PC-3 (cell line): ENCODE measurements at regions not wholly inside any gene's neighbourhood (a gene's known extent, or its start where the extent isn't known, plus 50 kb on each side); places are given as distances from the start of the nearest gene placed in this dataset.

Experiments used
- ATAC-seq: fragments of 200-7000 bp; cut with Tn5 transposase; 2 replicates; pipeline ENCODE4 v1.9.1; 2020; ENCODE audit warnings: mild to moderate bottlenecking, moderate library complexity
- BruUV-seq: library from RNA; stranded (reverse); fragments of 400-500 nt; replicated peaks from 2 replicates; lab custom pipeline; 2021; lab: Mats Ljungman, UMichigan
- CTCF ChIA-PET: fragments of 300-600 bp; sonication (Branson Sonifier 250); formaldehyde crosslinking; loops from one replicate; lab custom pipeline; 2022; ENCODE audit warnings: antibody characterized with exemption; lab: Charles Lee
- POLR2A ChIA-PET: fragments of 300-600 bp; sonication (Branson Sonifier 250); formaldehyde crosslinking; loops from one replicate; lab custom pipeline; 2022; ENCODE audit warnings: antibody characterized with exemption; ENCODE audit not compliant: unreplicated experiment; lab: Charles Lee
- DNase-seq: peaks from one replicate; pipeline ENCODE4 v3.0.0-alpha.2; 2015
- H2AFZ ChIP-seq: fragments of 300-600 bp; sonication (generic); 2 replicates; pipeline ENCODE4 v1.6.0; 2016; ENCODE audit warnings: antibody characterized with exemption, low read length
- H3F3A ChIP-seq: fragments of 300-600 bp; sonication (generic); one replicate; pipeline ENCODE4 v1.6.0; 2017; ENCODE audit warnings: antibody characterized with exemption, low read length, control low read depth, mild to moderate bottlenecking; ENCODE audit not compliant: unreplicated experiment
- H3K27ac ChIP-seq: fragments of 300-600 bp; sonication (generic); 2 replicates; pipeline ENCODE4 v1.5.1; 2016; ENCODE audit warnings: mild to moderate bottlenecking, low read length
- H3K27me3 ChIP-seq: fragments of 300-600 bp; sonication (generic); 2 replicates; pipeline ENCODE4 v1.6.1; 2016; ENCODE audit warnings: low read length, mixed read lengths
- H3K36me3 ChIP-seq: fragments of 300-600 bp; sonication (generic); 2 replicates; pipeline ENCODE4 v1.6.1; 2016; ENCODE audit warnings: low read depth, mixed run types, low read length, mixed read lengths
- H3K4me1 ChIP-seq: fragments of 300-600 bp; sonication (generic); 2 replicates; pipeline ENCODE4 v1.5.1; 2016; ENCODE audit warnings: low read length; ENCODE audit not compliant: insufficient read depth
- H3K4me2 ChIP-seq: fragments of 300-600 bp; sonication (generic); 2 replicates; pipeline ENCODE4 v1.6.0; 2016; ENCODE audit warnings: low read length
- H3K4me3 ChIP-seq: fragments of 300-600 bp; sonication (generic); 2 replicates; pipeline ENCODE4 v1.5.1; 2016; ENCODE audit warnings: mild to moderate bottlenecking, low read length, mixed read lengths
- H3K79me2 ChIP-seq: fragments of 300-600 bp; sonication (generic); 2 replicates; pipeline ENCODE4 v1.6.1; 2017; ENCODE audit warnings: low read length, mixed read lengths
- H3K9ac ChIP-seq: fragments of 300-600 bp; sonication (generic); 2 replicates; pipeline ENCODE4 v1.6.0; 2016; ENCODE audit warnings: mild to moderate bottlenecking, low read length
- H3K9me2 ChIP-seq: fragments of 300-600 bp; sonication (generic); replicated peaks from 2 replicates; pipeline ENCODE4 v1.6.1; 2016; ENCODE audit warnings: mixed run types, low read length, mixed read lengths
- H3K9me3 ChIP-seq: fragments of 300-600 bp; sonication (generic); 2 replicates; pipeline ENCODE4 v1.6.1; 2016; ENCODE audit warnings: low read length, mixed read lengths
- H4K20me1 ChIP-seq: fragments of 300-600 bp; sonication (generic); 2 replicates; pipeline ENCODE4 v1.6.1; 2016; ENCODE audit warnings: low read length, mixed read lengths
- EZH2 ChIP-seq: fragments of 300-600 bp; sonication (generic); IDR thresholded peaks from one replicate; pipeline ENCODE4 v1.6.1; 2017; ENCODE audit warnings: antibody characterized with exemption, mild to moderate bottlenecking, low read length; ENCODE audit not compliant: unreplicated experiment
- EZH2phosphoT487 ChIP-seq: fragments of 300-600 bp; sonication (generic); IDR thresholded peaks from 2 replicates; pipeline ENCODE4 v1.6.1; 2018; ENCODE audit warnings: mild to moderate bottlenecking, antibody characterized with exemption, low read length, borderline replicate concordance
- intact Hi-C: fragments of 100-400 bp; cut with micrococcal nuclease; formaldehyde crosslinking; loops from 2 replicates; pipeline ENCODE4 v1.9.0; 2023
- TF ChIP-seq, protein P1 (sequence below): fragments of 300-600 bp; sonication (generic); conservative IDR thresholded peaks from 2 replicates; pipeline ENCODE4 v1.5.1; 2017; ENCODE audit warnings: antibody characterized with exemption, low read depth, mild to moderate bottlenecking, low read length

DNA sequence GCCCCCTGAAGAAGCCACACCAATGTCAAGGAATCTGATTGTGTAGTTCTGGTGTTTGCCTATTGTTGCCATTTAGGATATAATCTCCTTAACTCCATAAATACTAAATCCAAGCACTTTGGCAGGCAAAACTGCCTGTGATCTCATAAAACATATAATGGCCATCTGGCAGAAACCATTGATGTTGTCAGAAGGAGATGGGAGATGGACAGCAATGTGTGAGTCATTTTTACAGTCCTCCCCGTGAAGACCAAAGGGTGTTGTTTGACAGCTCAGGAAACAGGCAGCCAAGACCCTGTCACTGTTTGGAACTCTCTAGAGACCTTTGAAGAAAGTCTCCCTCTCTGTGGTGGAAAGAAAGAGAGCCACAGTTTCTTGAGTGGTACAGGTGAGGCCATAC, 454.1 kb downstream of the HS3ST3B1 start:
- DNase-seq (peak; percentile 82), ATAC-seq (no peak)
- peaks cover 16% of the 10 kb centered on the region; the same call in 1 of the 2 replicates for H3K27me3 ChIP-seq
- no peak overlapping the region for H3K9ac ChIP-seq
- no peaks in the 10 kb centered on the region for H3K9me3 ChIP-seq
- H3F3A ChIP-seq, result no peaks in the 10 kb centered on the region
- H3K27ac ChIP-seq, result peak overlapping the region; percentile 53
- peaks cover 22% of the 10 kb centered on the region for H3K4me1 ChIP-seq
- no peak overlapping the region for H2AFZ ChIP-seq
- POLR2A ChIA-PET, result no interaction called here
- H4K20me1 ChIP-seq, result no peaks in the 10 kb centered on the region
- no peaks in the 10 kb centered on the region for H3K9me2 ChIP-seq
- no peaks in the 10 kb centered on the region for H3K79me2 ChIP-seq
- no peak overlapping the region for H3K4me3 ChIP-seq
- intact Hi-C loops, result no loop called here
- peak overlapping the region; percentile 37 for H3K4me2 ChIP-seq
- CTCF ChIA-PET, result no interaction called here
- no TSS peak for BruUV-seq
- no peak for TF ChIP-seq EZH2
- TF ChIP-seq, protein P1, sequence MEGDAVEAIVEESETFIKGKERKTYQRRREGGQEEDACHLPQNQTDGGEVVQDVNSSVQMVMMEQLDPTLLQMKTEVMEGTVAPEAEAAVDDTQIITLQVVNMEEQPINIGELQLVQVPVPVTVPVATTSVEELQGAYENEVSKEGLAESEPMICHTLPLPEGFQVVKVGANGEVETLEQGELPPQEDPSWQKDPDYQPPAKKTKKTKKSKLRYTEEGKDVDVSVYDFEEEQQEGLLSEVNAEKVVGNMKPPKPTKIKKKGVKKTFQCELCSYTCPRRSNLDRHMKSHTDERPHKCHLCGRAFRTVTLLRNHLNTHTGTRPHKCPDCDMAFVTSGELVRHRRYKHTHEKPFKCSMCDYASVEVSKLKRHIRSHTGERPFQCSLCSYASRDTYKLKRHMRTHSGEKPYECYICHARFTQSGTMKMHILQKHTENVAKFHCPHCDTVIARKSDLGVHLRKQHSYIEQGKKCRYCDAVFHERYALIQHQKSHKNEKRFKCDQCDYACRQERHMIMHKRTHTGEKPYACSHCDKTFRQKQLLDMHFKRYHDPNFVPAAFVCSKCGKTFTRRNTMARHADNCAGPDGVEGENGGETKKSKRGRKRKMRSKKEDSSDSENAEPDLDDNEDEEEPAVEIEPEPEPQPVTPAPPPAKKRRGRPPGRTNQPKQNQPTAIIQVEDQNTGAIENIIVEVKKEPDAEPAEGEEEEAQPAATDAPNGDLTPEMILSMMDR, result no peak
- TF ChIP-seq EZH2phosphoT487, result no peak
- no peaks in the 10 kb centered on the region for H3K36me3 ChIP-seq

DNA sequence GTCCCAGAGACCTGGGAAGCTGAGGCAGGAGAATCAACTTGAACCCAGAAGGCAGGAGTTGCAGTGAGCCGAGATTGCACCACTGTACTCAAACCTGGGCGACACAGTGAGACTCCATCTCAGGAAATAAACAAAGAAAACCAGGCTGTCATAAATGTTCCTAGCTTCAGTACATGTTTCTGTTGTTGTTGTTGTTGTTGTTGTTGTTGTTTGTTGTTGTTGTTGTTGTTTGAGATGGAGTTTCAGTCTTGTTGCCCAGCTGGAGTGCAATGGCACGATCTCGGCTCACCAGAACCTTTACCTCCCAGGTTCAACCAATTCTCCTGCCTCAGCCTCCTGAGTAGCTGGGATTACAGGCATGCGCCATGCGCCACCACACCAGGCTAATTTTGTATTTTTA, 452.5 kb downstream of the HS3ST3B1 start:
- TF ChIP-seq EZH2 (no peak), EZH2phosphoT487 (no peak)
- TF ChIP-seq, protein P1, result no peak
- DNase-seq (no peak), ATAC-seq (no peak)
- ChIA-PET POLR2A (no interaction called here), CTCF (no interaction called here)
- H3K36me3 ChIP-seq, result no peaks in the 10 kb centered on the region
- H3K27me3 ChIP-seq, result peaks cover 9% of the 10 kb centered on the region; the same call in 1 of the 2 replicates
- BruUV-seq, result no TSS peak
- H3K9ac ChIP-seq, result no peak overlapping the region
- no peak overlapping the region for H3K4me2 ChIP-seq
- no peaks in the 10 kb centered on the region for H3K9me3 ChIP-seq
- no peaks in the 10 kb centered on the region for H3K79me2 ChIP-seq
- H3K27ac ChIP-seq, result no peak overlapping the region
- intact Hi-C loops, result no loop called here
- H3K4me1 ChIP-seq, result peaks cover 29% of the 10 kb centered on the region
- H4K20me1 ChIP-seq, result no peaks in the 10 kb centered on the region
- no peak overlapping the region for H2AFZ ChIP-seq
- H3K4me3 ChIP-seq, result no peak overlapping the region
- no peaks in the 10 kb centered on the region for H3F3A ChIP-seq
- no peaks in the 10 kb centered on the region for H3K9me2 ChIP-seq

DNA sequence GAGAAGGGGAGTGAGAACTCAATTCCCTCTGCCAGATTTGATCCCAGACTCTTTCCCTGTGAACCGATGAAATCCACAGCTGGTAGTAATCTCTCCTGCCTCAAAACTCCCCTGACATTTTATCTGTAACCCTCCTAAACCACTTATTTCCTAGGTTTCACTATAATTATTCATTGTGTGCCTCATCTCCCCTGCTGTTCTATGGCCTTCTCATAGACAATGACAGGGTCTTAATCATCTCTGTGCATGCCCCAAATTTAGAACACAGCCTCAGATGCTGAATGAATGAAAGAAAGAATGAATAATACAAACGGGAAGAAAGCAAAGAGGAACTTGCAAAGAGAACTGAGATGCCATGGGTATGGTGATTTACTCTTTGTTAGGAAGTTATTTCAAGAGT, 451.1 kb downstream of the HS3ST3B1 start:
- no peak overlapping the region for H3K9ac ChIP-seq
- BruUV-seq, result no TSS peak
- no peaks in the 10 kb centered on the region for H3K9me3 ChIP-seq
- H3K36me3 ChIP-seq, result no peaks in the 10 kb centered on the region
- DNase-seq, result no peak
- H3K27ac ChIP-seq, result no peak overlapping the region
- CTCF ChIA-PET, result no interaction called here
- TF ChIP-seq EZH2phosphoT487 (no peak), EZH2 (no peak)
- TF ChIP-seq, protein P1, result no peak
- H3K4me1 ChIP-seq, result peaks cover 37% of the 10 kb centered on the region
- no peak for ATAC-seq
- no peak overlapping the region for H3K4me2 ChIP-seq
- intact Hi-C loops, result no loop called here
- no peaks in the 10 kb centered on the region for H3K79me2 ChIP-seq
- no peak overlapping the region for H3K4me3 ChIP-seq
- no peaks in the 10 kb centered on the region for H3F3A ChIP-seq
- H4K20me1 ChIP-seq, result no peaks in the 10 kb centered on the region
- H3K9me2 ChIP-seq, result no peaks in the 10 kb centered on the region
- POLR2A ChIA-PET, result no interaction called here
- H3K27me3 ChIP-seq, result no peaks in the 10 kb centered on the region
- H2AFZ ChIP-seq, result no peak overlapping the region
